PC-9 (cell line): ENCODE measurements at regions not wholly inside any gene's neighbourhood (a gene's known extent, or its start where the extent isn't known, plus 50 kb on each side); places are given as distances from the start of the nearest gene placed in this dataset.

Source experiments
- CTCF ChIP-seq: fragments of 200-600 bp; sonication (generic); conservative IDR thresholded peaks from 2 replicates; pipeline ENCODE4 v1.6.1; 2017; ENCODE audit warnings: mixed run types, antibody characterized with exemption, mild to moderate bottlenecking, moderate library complexity
- EZH2 ChIP-seq: fragments of 200-600 bp; sonication (generic); IDR thresholded peaks from 2 replicates; pipeline ENCODE4 v1.8.0; 2017; ENCODE audit warnings: antibody characterized with exemption, low read depth

GRCh38 chr21:15309721-15310120 is 244.9 kb upstream of the NRIP1 start:
- TF ChIP-seq CTCF: no peak
- no peak for TF ChIP-seq EZH2
